DND-41 (cell line): ENCODE measurements at regions not wholly inside any gene's neighbourhood (a gene's known extent, or its start where the extent isn't known, plus 50 kb on each side); places are given as distances from the start of the nearest gene placed in this dataset.

Experiments used
- ATAC-seq: fragments of 200-7000 bp; cut with Tn5 transposase; 3 replicates; pipeline ENCODE4 v1.9.1; 2021; ENCODE audit warnings: low read depth; ENCODE audit not compliant: insufficient read depth
- DNase-seq: peaks from one replicate; pipeline ENCODE4 v3.0.0-alpha.2; 2020
- H2AFZ ChIP-seq: 2 replicates; pipeline ENCODE4 v1.6.0; 2012; ENCODE audit warnings: low read depth, low read length
- H3K27ac ChIP-seq: 2 replicates; pipeline ENCODE4 v1.5.1; 2012; ENCODE audit warnings: low read length, inconsistent platforms
- H3K27me3 ChIP-seq: fragments of 200-600 bp; sonication (generic); 2 replicates; pipeline ENCODE4 v1.6.0; 2012; ENCODE audit warnings: low read length, mild to moderate bottlenecking, inconsistent platforms; ENCODE audit not compliant: insufficient read depth, poor library complexity
- H3K36me3 ChIP-seq: 2 replicates; pipeline ENCODE4 v1.5.1; 2012; ENCODE audit warnings: low read length, inconsistent platforms; ENCODE audit not compliant: insufficient read depth
- H3K4me1 ChIP-seq: 2 replicates; pipeline ENCODE4 v1.5.1; 2012; ENCODE audit warnings: mild to moderate bottlenecking, low read length; ENCODE audit not compliant: insufficient read depth
- H3K4me2 ChIP-seq: 2 replicates; pipeline ENCODE4 v1.6.0; 2012; ENCODE audit warnings: mild to moderate bottlenecking, moderate library complexity, low read length, inconsistent platforms; ENCODE audit not compliant: insufficient read depth
- H3K4me3 ChIP-seq, 2 experiments: fragments of 200-600 bp in 1 of 2; shearing (Covaris generic) in 1 of 2; 2 replicates each; pipeline ENCODE4 v1.5.1; 2012 to 2016; ENCODE audit warnings: inconsistent platforms in 2 of 2, low read length in 2 of 2, mild to moderate bottlenecking in 2 of 2, low read depth in 1 of 2, moderate library complexity in 1 of 2
- H3K79me2 ChIP-seq: 2 replicates; pipeline ENCODE4 v1.6.0; 2012; ENCODE audit warnings: low read length, inconsistent platforms; ENCODE audit not compliant: insufficient read depth
- H3K9ac ChIP-seq: 2 replicates; pipeline ENCODE4 v1.6.0; 2012; ENCODE audit warnings: low read depth, mild to moderate bottlenecking, inconsistent platforms, low read length, moderate library complexity
- H3K9me3 ChIP-seq: 2 replicates; pipeline ENCODE4 v1.5.1; 2012; ENCODE audit warnings: low read length, moderate library complexity, mild to moderate bottlenecking, inconsistent platforms; ENCODE audit not compliant: insufficient read depth, severe bottlenecking
- H4K20me1 ChIP-seq: 2 replicates; pipeline ENCODE4 v1.6.0; 2012; ENCODE audit warnings: low read length; ENCODE audit not compliant: insufficient read depth
- CTCF ChIP-seq: IDR thresholded peaks from 2 replicates; pipeline ENCODE4 v1.5.1; 2012; ENCODE audit warnings: borderline replicate concordance, low read length, moderate library complexity, mild to moderate bottlenecking; ENCODE audit not compliant: poor library complexity, severe bottlenecking; ENCODE audit errors: extremely low read depth
- EZH2 ChIP-seq: IDR thresholded peaks from 3 replicates; pipeline ENCODE4 v1.6.1; 2012; ENCODE audit warnings: borderline replicate concordance, low read depth, mild to moderate bottlenecking, moderate library complexity, low read length, inconsistent platforms; ENCODE audit not compliant: severe bottlenecking

- H3K9ac ChIP-seq, result no peak overlapping the region
- no peaks in the 10 kb centered on the region for H3K4me1 ChIP-seq
- DNase-seq (no peak), ATAC-seq (no peak)
- H3K27me3 ChIP-seq, result no peaks in the 10 kb centered on the region
- H4K20me1 ChIP-seq, result no peaks in the 10 kb centered on the region
- H2AFZ ChIP-seq, result no peak overlapping the region
- no peak overlapping the region for H3K4me2 ChIP-seq
- no peaks in the 10 kb centered on the region for H3K9me3 ChIP-seq
- no peaks in the 10 kb centered on the region for H3K79me2 ChIP-seq
- no peak overlapping the region for H3K27ac ChIP-seq
- H3K4me3 ChIP-seq, result no peak overlapping the region
- TF ChIP-seq EZH2 (no peak), CTCF (no peak)
- no peaks in the 10 kb centered on the region for H3K36me3 ChIP-seq
Observed at GRCh38 chr11:33579101-33579500, 121.5 kb downstream of the C11orf91 start.

- H3K27ac ChIP-seq, result no peak overlapping the region
- DNase-seq, result no peak
- no peaks in the 10 kb centered on the region for H3K79me2 ChIP-seq
- no peak overlapping the region for H3K4me2 ChIP-seq
- no peaks in the 10 kb centered on the region for H3K36me3 ChIP-seq
- H3K4me3 ChIP-seq, result no peak overlapping the region
- H4K20me1 ChIP-seq, result no peaks in the 10 kb centered on the region
- H3K4me1 ChIP-seq, result no peaks in the 10 kb centered on the region
- H3K9me3 ChIP-seq, result no peaks in the 10 kb centered on the region
- no peaks in the 10 kb centered on the region for H3K27me3 ChIP-seq
- TF ChIP-seq EZH2 (no peak), CTCF (no peak)
- no peak overlapping the region for H3K9ac ChIP-seq
- H2AFZ ChIP-seq, result no peak overlapping the region
- no peak for ATAC-seq
Observed at GRCh38 chr11:33577204-33577603, 123.4 kb downstream of the C11orf91 start.

GRCh38 chr11:33575311-33575710, 125.3 kb downstream of the C11orf91 start:
- Histone ChIP-seq H3K9me3 (no peaks in the 10 kb centered on the region), H2AFZ (no peak overlapping the region), H3K4me3 (no peak overlapping the region), H3K4me1 (no peaks in the 10 kb centered on the region), H3K79me2 (no peaks in the 10 kb centered on the region), H3K27ac (no peak overlapping the region), H3K4me2 (no peak overlapping the region), H3K36me3 (no peaks in the 10 kb centered on the region), H3K9ac (no peak overlapping the region), H4K20me1 (no peaks in the 10 kb centered on the region), H3K27me3 (no peaks in the 10 kb centered on the region)
- DNase-seq, result no peak
- ATAC-seq, result no peak
- TF ChIP-seq CTCF, result no peak
- no peak for TF ChIP-seq EZH2

- Histone ChIP-seq H3K36me3 (no peaks in the 10 kb centered on the region), H3K4me1 (no peaks in the 10 kb centered on the region), H3K4me2 (no peak overlapping the region), H3K9me3 (no peaks in the 10 kb centered on the region), H3K9ac (no peak overlapping the region), H2AFZ (no peak overlapping the region), H3K27ac (no peak overlapping the region), H3K27me3 (peaks cover under 1% of the 10 kb centered on the region), H4K20me1 (no peaks in the 10 kb centered on the region), H3K79me2 (no peaks in the 10 kb centered on the region), H3K4me3 (no peak overlapping the region)
- ATAC-seq, result no peak
- TF ChIP-seq EZH2, result no peak
- no peak for DNase-seq
Observed at GRCh38 chr11:33574331-33574730, 126.3 kb downstream of the C11orf91 start.
